HCT116 (cell line): ENCODE measurements at regions not wholly inside any gene's neighbourhood (a gene's known extent, or its start where the extent isn't known, plus 50 kb on each side); places are given as distances from the start of the nearest gene placed in this dataset.

Experiments
- ATAC-seq: fragments of 200-7000 bp; cut with Tn5 transposase; 2 replicates; pipeline ENCODE4 v1.9.1; 2020; ENCODE audit warnings: mild to moderate bottlenecking, moderate library complexity
- BruUV-seq: library from RNA; stranded (reverse); fragments of 400-500 nt; replicated peaks from 2 replicates; lab custom pipeline; 2021; lab: Mats Ljungman, UMichigan
- CTCF ChIA-PET: fragments of 300-600 bp; sonication (Branson Sonifier 250); formaldehyde crosslinking; loops from one replicate; lab custom pipeline; 2021; ENCODE audit warnings: antibody characterized with exemption; lab: Charles Lee
- POLR2A ChIA-PET: fragments of 300-600, 350-600 bp; sonication (Branson Sonifier 250); formaldehyde crosslinking; loops from one replicate; lab custom pipeline; 2021; ENCODE audit warnings: antibody characterized with exemption; lab: Charles Lee
- RAD21 ChIA-PET, 2 experiments: fragments of 300-600 bp; sonication (Branson Sonifier 250); formaldehyde crosslinking; loops; one replicate each; lab custom pipeline; 2023; ENCODE audit warnings: low total read pairs in 2 of 2; ENCODE audit not compliant: uncharacterized antibody in 2 of 2, unreplicated experiment in 2 of 2, low non-redundant PET in 1 of 2; lab: Charles Lee
- DNase-seq: peaks from one replicate; pipeline ENCODE4 v3.0.0-alpha.2; 2010; ENCODE audit warnings: low read depth, low spot score
- H2AFZ ChIP-seq: fragments of 200-600 bp; shearing (Covaris generic), sonication (generic); 2 replicates; pipeline ENCODE4 v1.6.1; 2017; ENCODE audit warnings: low read depth, mixed run types, mixed read lengths, antibody characterized with exemption, low read length; ENCODE audit not compliant: poor library complexity, severe bottlenecking
- H3K27ac ChIP-seq: 2 replicates; pipeline ENCODE4 v1.5.1; 2012; ENCODE audit warnings: low read depth, low read length
- H3K27me3 ChIP-seq: fragments of 200-600 bp; sonication (generic); 2 replicates; pipeline ENCODE4 v1.6.1; 2016; ENCODE audit warnings: mixed run types, low read length, mixed read lengths; ENCODE audit not compliant: insufficient read depth
- H3K36me3 ChIP-seq, 2 experiments: fragments of 200-500 bp in 1 of 2; fragments of 200-600 bp in 1 of 2; sonication (Bioruptor generic) in 1 of 2; sonication (generic) in 1 of 2; 2 replicates each; pipeline versions ENCODE4 v1.5.1 to v1.6.1; 2014 to 2016; ENCODE audit warnings: low read length in 2 of 2, inconsistent platforms in 1 of 2, mixed read lengths in 1 of 2, mixed run types in 1 of 2; ENCODE audit not compliant: insufficient read depth in 2 of 2, control insufficient read depth in 1 of 2
- H3K4me1 ChIP-seq, 2 experiments: fragments of 200-600 bp in 1 of 2; sonication (generic) in 1 of 2; 2 replicates each; pipeline versions ENCODE4 v1.5.1 to v1.6.1; 2012 to 2017; ENCODE audit warnings: low read length in 2 of 2, inconsistent platforms in 1 of 2, mild to moderate bottlenecking in 1 of 2, mixed read lengths in 1 of 2, mixed run types in 1 of 2, moderate library complexity in 1 of 2; ENCODE audit not compliant: insufficient read depth in 2 of 2, control insufficient read depth in 1 of 2
- H3K4me2 ChIP-seq: fragments of 200-600 bp; sonication (generic); 2 replicates; pipeline ENCODE4 v1.6.1; 2017; ENCODE audit warnings: mixed run types, low read length, mixed read lengths
- H3K4me3 ChIP-seq, 2 experiments: fragments of 200-600 bp in 1 of 2; sonication (generic) in 1 of 2; replicated peaks in 1 of 2; 2 replicates each; pipeline ENCODE4 v1.5.1; 2011 to 2016; ENCODE audit warnings: low read length in 2 of 2, control low read depth in 1 of 2, low read depth in 1 of 2, mild to moderate bottlenecking in 1 of 2, mixed read lengths in 1 of 2, mixed run types in 1 of 2
- H3K79me2 ChIP-seq: fragments of 200-600 bp; sonication (generic); 2 replicates; pipeline ENCODE4 v1.6.1; 2017; ENCODE audit warnings: mild to moderate bottlenecking, mixed run types, low read length, moderate library complexity, mixed read lengths; ENCODE audit not compliant: insufficient read depth
- H3K9ac ChIP-seq: fragments of 200-600 bp; sonication (generic); 2 replicates; pipeline ENCODE4 v1.6.1; 2016; ENCODE audit warnings: low read length, mixed read lengths
- H3K9me2 ChIP-seq: fragments of 200-600 bp; sonication (generic), shearing (Covaris generic); 2 replicates; pipeline ENCODE4 v1.6.1; 2017; ENCODE audit warnings: mixed run types, mild to moderate bottlenecking, moderate library complexity; ENCODE audit not compliant: insufficient read depth
- H3K9me3 ChIP-seq, 2 experiments: fragments of 200-500 bp in 1 of 2; fragments of 200-600 bp in 1 of 2; sonication (Bioruptor generic) in 1 of 2; sonication (generic) in 1 of 2; 2 replicates each; pipeline ENCODE4 v1.6.1; 2014 to 2017; ENCODE audit warnings: low read length in 2 of 2, mixed read lengths in 2 of 2, inconsistent platforms in 1 of 2, low read depth in 1 of 2, mild to moderate bottlenecking in 1 of 2, mixed run types in 1 of 2, moderate library complexity in 1 of 2; ENCODE audit not compliant: control insufficient read depth in 1 of 2, insufficient read depth in 1 of 2
- H4K20me1 ChIP-seq: fragments of 200-600 bp; sonication (generic), shearing (Covaris generic); 2 replicates; pipeline ENCODE4 v1.6.1; 2017; ENCODE audit warnings: mixed run types, mild to moderate bottlenecking, moderate library complexity; ENCODE audit not compliant: insufficient read depth
- CEBPB ChIP-seq: IDR thresholded peaks from 2 replicates; pipeline ENCODE4 v1.6.1; 2012; ENCODE audit warnings: low read depth
- CTCF ChIP-seq, 3 experiments: fragments of 200-600 bp in 1 of 3; sonication (generic) in 1 of 3; IDR thresholded peaks in 2 of 3; conservative IDR thresholded peaks in 1 of 3; 2 replicates each; pipeline ENCODE4 v1.5.1; 2012 to 2017; ENCODE audit warnings: low read depth in 2 of 3, low read length in 2 of 3, antibody characterized with exemption in 1 of 3, borderline replicate concordance in 1 of 3, control low read depth in 1 of 3, mild to moderate bottlenecking in 1 of 3, mixed read lengths in 1 of 3, mixed run types in 1 of 3, moderate library complexity in 1 of 3; ENCODE audit not compliant: insufficient read depth in 1 of 3
- EGR1 ChIP-seq: IDR thresholded peaks from 2 replicates; pipeline ENCODE4 v1.6.1; 2012; ENCODE audit warnings: low read depth
- EZH2 ChIP-seq: fragments of 200-600 bp; sonication (generic); IDR thresholded peaks from 2 replicates; pipeline ENCODE4 v1.6.1; 2017; ENCODE audit warnings: antibody characterized with exemption, mixed run types
- EZH2phosphoT487 ChIP-seq: fragments of 200-600 bp; IDR thresholded peaks from 2 replicates; pipeline ENCODE4 v1.6.1; 2018; ENCODE audit warnings: antibody characterized with exemption, borderline replicate concordance
- JUND ChIP-seq: IDR thresholded peaks from 2 replicates; pipeline ENCODE4 v1.6.1; 2012
- POLR2A ChIP-seq: IDR thresholded peaks from 2 replicates; pipeline ENCODE4 v1.7.0; 2011; ENCODE audit warnings: borderline replicate concordance; ENCODE audit not compliant: insufficient read depth, insufficient read length; ENCODE audit errors: extremely low read depth
- POLR2AphosphoS5 ChIP-seq: IDR thresholded peaks from 2 replicates; pipeline ENCODE4 v1.6.1; 2011; ENCODE audit warnings: mild to moderate bottlenecking, low read depth, low read length, moderate library complexity
- REST ChIP-seq: IDR thresholded peaks from 2 replicates; pipeline ENCODE4 v1.6.1; 2012; ENCODE audit warnings: low read depth
- SIN3A ChIP-seq: IDR thresholded peaks from 2 replicates; pipeline ENCODE4 v1.6.1; 2012; ENCODE audit warnings: low read depth
- SP1 ChIP-seq: IDR thresholded peaks from 2 replicates; pipeline ENCODE4 v1.6.1; 2012; ENCODE audit warnings: low read depth
- YY1 ChIP-seq: IDR thresholded peaks from 2 replicates; pipeline ENCODE4 v1.6.1; 2011; ENCODE audit warnings: low read length, low read depth, moderate library complexity, mild to moderate bottlenecking; ENCODE audit not compliant: insufficient replicate concordance; ENCODE audit errors: extremely low read depth
- ZFX ChIP-seq: fragments of 450-650 bp; IDR thresholded peaks from 2 replicates; pipeline ENCODE4 v1.6.1; 2017
- ZNF274 ChIP-seq: fragments of 200-500 bp; sonication (Bioruptor generic); IDR thresholded peaks from 2 replicates; pipeline ENCODE4 v1.6.1; 2014; ENCODE audit warnings: mild to moderate bottlenecking, low read depth, low read length, inconsistent platforms
- intact Hi-C: fragments of 100-400 bp; cut with micrococcal nuclease; formaldehyde crosslinking; loops from 2 replicates; pipeline ENCODE4 v1.10.0; 2022
- TF ChIP-seq, protein P1 (sequence below): IDR thresholded peaks from 2 replicates; pipeline ENCODE4 v1.6.1; 2012
- TF ChIP-seq, protein P2 (sequence below): IDR thresholded peaks from 2 replicates; pipeline ENCODE4 v1.6.1; 2012

- no peaks in the 10 kb centered on the region for H3K9me3 ChIP-seq
- no peaks in the 10 kb centered on the region for H3K27me3 ChIP-seq
- H3K9me2 ChIP-seq: no peaks in the 10 kb centered on the region
- no peak for DNase-seq
- TF ChIP-seq JUND: no peak
- no peak for TF ChIP-seq ZNF274
- TF ChIP-seq, protein P1, sequence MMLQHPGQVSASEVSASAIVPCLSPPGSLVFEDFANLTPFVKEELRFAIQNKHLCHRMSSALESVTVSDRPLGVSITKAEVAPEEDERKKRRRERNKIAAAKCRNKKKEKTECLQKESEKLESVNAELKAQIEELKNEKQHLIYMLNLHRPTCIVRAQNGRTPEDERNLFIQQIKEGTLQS: no peak
- no peak for TF ChIP-seq POLR2A
- no peak for TF ChIP-seq EGR1
- no peak for TF ChIP-seq POLR2AphosphoS5
- TF ChIP-seq, protein P2, sequence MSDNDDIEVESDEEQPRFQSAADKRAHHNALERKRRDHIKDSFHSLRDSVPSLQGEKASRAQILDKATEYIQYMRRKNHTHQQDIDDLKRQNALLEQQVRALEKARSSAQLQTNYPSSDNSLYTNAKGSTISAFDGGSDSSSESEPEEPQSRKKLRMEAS: no peak
- no peak for TF ChIP-seq ZFX
- TF ChIP-seq CTCF (IDR thresholded peaks at IDR 0.05 in 2 of 3, conservative IDR thresholded peaks at IDR 0.05 in 1 of 3; ENCODE audit: borderline replicate concordance in 1 of 3, insufficient read depth in 1 of 3, low read depth in 2 of 3, low read length in 2 of 3): no peak
- TF ChIP-seq REST: no peak
- TF ChIP-seq SIN3A: no peak
- TF ChIP-seq EZH2: no peak
- TF ChIP-seq CEBPB: no peak
- no peak for TF ChIP-seq YY1
- no peak for TF ChIP-seq SP1
- TF ChIP-seq EZH2phosphoT487: no peak
- no peak for ATAC-seq
- no peak overlapping the region for H3K4me2 ChIP-seq
- H3K4me3 ChIP-seq: no peak overlapping the region
- ChIA-PET RAD21 (interaction anchor here in 1 of 2 experiments (0.7 kb wide), 1 partner anchor 95 kb away, joined by 3 read pairs; no protein-coding TSS in a partner anchor), CTCF (no interaction called here), POLR2A (no interaction called here)
- H2AFZ ChIP-seq: no peak overlapping the region
- no TSS peak for BruUV-seq
- no peaks in the 10 kb centered on the region for H3K79me2 ChIP-seq
- H3K36me3 ChIP-seq: no peaks in the 10 kb centered on the region
- no peak overlapping the region for H3K9ac ChIP-seq
- no peak overlapping the region for H3K27ac ChIP-seq
- no peaks in the 10 kb centered on the region for H3K4me1 ChIP-seq
- intact Hi-C loops: no loop called here
- H4K20me1 ChIP-seq: no peaks in the 10 kb centered on the region
Measured at GRCh38 chr11:8314916-8315315, 51.2 kb upstream of the LMO1 start.
